Thyroid gland (tissue), 4 donors: ENCODE measurements at regions not wholly inside any gene's neighbourhood (a gene's known extent, or its start where the extent isn't known, plus 50 kb on each side); places are given as distances from the start of the nearest gene placed in this dataset.

Experiments used
- DNase-seq, 2 donors: peaks; one replicate each; pipeline ENCODE4 v3.0.0-alpha.2; 2019
- H3K27ac ChIP-seq, 3 donors: fragments of 200-600 bp; sonication (generic); 1 replicate in 2 of 3; 2 replicates in 1 of 3; pipeline ENCODE4 v1.5.1; 2016 to 2019; ENCODE audit warnings: mild to moderate bottlenecking in 1 of 3, moderate library complexity in 1 of 3
- H3K27me3 ChIP-seq: fragments of 200-600 bp; sonication (generic); one replicate; pipeline ENCODE4 v1.5.1; 2019
- H3K36me3 ChIP-seq, 2 donors: fragments of 200-600 bp; sonication (generic); one replicate each; pipeline ENCODE4 v1.5.1; 2016 to 2019
- H3K4me1 ChIP-seq, 2 donors: fragments of 200-600 bp; sonication (generic); one replicate each; pipeline ENCODE4 v1.5.1; 2017 to 2019
- H3K4me3 ChIP-seq, 3 donors: fragments of 200-600 bp; sonication (generic); replicated peaks in 1 of 3; 1 replicate in 2 of 3; 2 replicates in 1 of 3; pipeline ENCODE4 v1.5.1; 2016; ENCODE audit warnings: mild to moderate bottlenecking in 1 of 3
- H3K9me3 ChIP-seq: fragments of 200-600 bp; sonication (generic); one replicate; pipeline ENCODE4 v1.5.1; 2017
- CTCF ChIP-seq, 6 experiments: fragments of 200-600 bp in 3 of 6; fragments of 450-650 bp in 3 of 6; sonication (generic) in 3 of 6; IDR thresholded peaks; one replicate each; pipeline ENCODE4 v1.5.1; 2016 to 2019; ENCODE audit warnings: antibody characterized with exemption in 6 of 6, mild to moderate bottlenecking in 2 of 6, inconsistent platforms in 1 of 6, moderate library complexity in 1 of 6
- POLR2A ChIP-seq, 2 donors: fragments of 450-650 bp; IDR thresholded peaks; one replicate each; pipeline ENCODE4 v1.6.1; 2017; ENCODE audit warnings: antibody characterized with exemption in 2 of 2, mild to moderate bottlenecking in 2 of 2, moderate library complexity in 1 of 2
- WGBS, 2 donors: methylation state at CpG; one replicate each; pipeline ENCODE4 v1.1.5; 2017; 5-methylcytosine and 5-hydroxymethylcytosine counted together
- intact Hi-C: fragments of 100-400 bp; cut with DNase I; formaldehyde crosslinking; loops from one replicate; pipeline ENCODE4 v1.15.1; 2023

DNA sequence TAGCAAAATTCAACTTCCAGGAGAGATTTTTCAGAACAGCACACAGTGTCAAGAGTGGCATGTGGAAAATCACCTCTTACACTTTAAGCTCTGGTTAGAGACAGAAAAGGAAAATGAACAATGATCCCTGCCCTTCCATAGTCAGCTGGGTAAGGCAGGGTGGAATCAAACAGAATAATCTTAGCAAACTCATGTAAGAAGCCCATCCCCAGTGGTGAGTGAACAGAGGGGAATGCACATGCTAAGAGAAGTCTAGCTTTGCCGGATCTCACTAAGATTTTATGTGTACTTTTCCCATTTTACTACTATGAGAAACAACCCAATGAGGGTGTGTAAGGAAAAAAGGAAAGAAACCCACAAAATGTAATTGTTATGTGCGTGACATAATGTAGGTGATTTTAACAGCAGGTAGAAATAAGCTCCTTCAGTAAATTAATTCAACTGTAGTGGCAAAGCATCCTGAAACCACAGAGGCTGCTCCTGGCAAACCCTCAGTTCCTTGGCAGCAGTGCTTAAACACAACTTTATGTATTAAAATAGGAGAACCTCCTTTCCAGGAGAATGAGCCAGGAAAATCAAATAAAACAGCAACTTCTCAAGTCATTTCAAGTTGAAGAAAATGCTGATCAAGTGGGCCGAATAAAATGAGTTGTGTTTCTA, 366.0 kb upstream of the TRPC7 start:
- Histone ChIP-seq H3K9me3 (no peaks in the 10 kb centered on the region), H3K27me3 (no peaks in the 10 kb centered on the region), H3K4me1 (peaks cover 25 to 38% of the 10 kb centered on the region in 2 donors), H3K36me3 (no peaks in the 10 kb centered on the region), H3K27ac (peak overlapping the region; percentile 4 to 36 (median 14)), H3K4me3 (no peak overlapping the region)
- TF ChIP-seq POLR2A (IDR thresholded peaks at IDR 0.05) (no peak), CTCF (IDR thresholded peaks at IDR 0.05) (no peak)
- intact Hi-C loops: no loop called here
- WGBS, 2 donors: 45 to 52% methylated on average over 3 of the region's 3 CpGs
- DNase-seq: peak; percentile 37 to 53

GRCh38 chr5:136730426-136730825, 365.1 kb upstream of the TRPC7 start:
- H3K27me3 ChIP-seq: no peaks in the 10 kb centered on the region
- no peaks in the 10 kb centered on the region for H3K9me3 ChIP-seq
- 42% methylated on average over 3 of the region's 3 CpGs for WGBS, 2 donors
- peaks cover 20 to 32% of the 10 kb centered on the region in 2 donors for H3K4me1 ChIP-seq
- DNase-seq: peak; percentile 61 to 69
- no peak overlapping the region for H3K4me3 ChIP-seq
- TF ChIP-seq POLR2A (IDR thresholded peaks at IDR 0.05) (no peak), CTCF (IDR thresholded peaks at IDR 0.05) (no peak)
- H3K36me3 ChIP-seq: no peaks in the 10 kb centered on the region
- intact Hi-C loops: no loop called here
- H3K27ac ChIP-seq: peak overlapping the region in 2 of 3 donors; percentile 4 to 36

- Histone ChIP-seq H3K4me3 (no peak overlapping the region), H3K4me1 (peaks cover 15 to 28% of the 10 kb centered on the region in 2 donors), H3K9me3 (no peaks in the 10 kb centered on the region), H3K27ac (peak overlapping the region in 1 of 3 donors; percentile 14), H3K27me3 (no peaks in the 10 kb centered on the region), H3K36me3 (no peaks in the 10 kb centered on the region)
- DNase-seq: no peak
- TF ChIP-seq CTCF (IDR thresholded peaks at IDR 0.05) (no peak), POLR2A (IDR thresholded peaks at IDR 0.05) (no peak)
- 80 to 85% methylated on average over 4 of the region's 4 CpGs for WGBS, 2 donors
- intact Hi-C loops: no loop called here
These were observed 364.6 kb upstream of the TRPC7 start for GRCh38 chr5:136729901-136730355.

- no peak for DNase-seq
These were observed 361.2 kb upstream of the TRPC7 start for GRCh38 chr5:136726506-136726905.

More at GRCh38 chr5:136726506-136726905, 361.2 kb upstream of the TRPC7 start:
- TF ChIP-seq POLR2A (IDR thresholded peaks at IDR 0.05): no peak
- no peak for TF ChIP-seq CTCF (IDR thresholded peaks at IDR 0.05)
- Histone ChIP-seq H3K4me1 (peaks cover 9 to 18% of the 10 kb centered on the region in 2 donors), H3K4me3 (no peak overlapping the region), H3K27me3 (no peaks in the 10 kb centered on the region), H3K27ac (no peak overlapping the region), H3K9me3 (no peaks in the 10 kb centered on the region), H3K36me3 (no peaks in the 10 kb centered on the region)
- intact Hi-C loops: no loop called here
- 83 to 97% methylated on average over 2 of the region's 2 CpGs for WGBS, 2 donors
